ENCODE measurements at regions not wholly inside any gene's neighbourhood (a gene's known extent, or its start where the extent isn't known, plus 50 kb on each side); places are given as distances from the start of the nearest gene placed in this dataset.

GRCh38 chr2:199118673-199119112 lies 339.0 kb downstream of the SATB2 start:
- TF ChIP-seq CTCF (tag by site-specific recombination; IDR thresholded peaks at IDR 0.05) (no peak), ZNF639 (tag by site-specific recombination; IDR thresholded peaks at IDR 0.05) (no peak), ZNF692 (tag by site-specific recombination; IDR thresholded peaks at IDR 0.05) (no peak), ATF2 (tag by site-specific recombination; IDR thresholded peaks at IDR 0.05; ENCODE audit: low read depth) (no peak), ZNF350 (tag by site-specific recombination; IDR thresholded peaks at IDR 0.05) (no peak), SP7 (tag by site-specific recombination; IDR thresholded peaks at IDR 0.05) (no peak), ZNF623 (tag by site-specific recombination; IDR thresholded peaks at IDR 0.05) (no peak)
